SK-N-SH (cell line): ENCODE measurements at regions not wholly inside any gene's neighbourhood (a gene's known extent, or its start where the extent isn't known, plus 50 kb on each side); places are given as distances from the start of the nearest gene placed in this dataset.

Experiments used
- CTCF ChIA-PET: fragments of 300-600, 350-600 bp; formaldehyde crosslinking; extraction: SDS; loops from one replicate; lab custom pipeline; 2021; lab: Yijun Ruan, JAX
- POLR2A ChIA-PET: fragments of 350-600 bp; sonication (Branson Sonifier 250); formaldehyde crosslinking; extraction: SDS; loops from one replicate; lab custom pipeline; 2020; ENCODE audit warnings: antibody characterized with exemption, inconsistent platforms; lab: Yijun Ruan, JAX
- DNase-seq: peaks from one replicate; pipeline ENCODE4 v3.0.0; 2012
- H2AFZ ChIP-seq: fragments of 200-600 bp; sonication (generic); 2 replicates; pipeline ENCODE4 v1.8.1; 2016; ENCODE audit warnings: antibody characterized with exemption, mild to moderate bottlenecking, low read depth
- H3F3A ChIP-seq: fragments of 200-600 bp; sonication (generic); replicated peaks from 2 replicates; pipeline ENCODE3; 2016; ENCODE audit warnings: antibody characterized with exemption, mild to moderate bottlenecking; ENCODE audit not compliant: insufficient read depth
- H3K27ac ChIP-seq, 2 experiments: fragments of 200-500 bp in 1 of 2; fragments of 200-600 bp in 1 of 2; sonication (Bioruptor generic) in 1 of 2; sonication (generic), shearing (Covaris generic) in 1 of 2; 2 replicates each; pipeline versions ENCODE4 v1.5.1 to v1.6.1; 2014 to 2016; ENCODE audit warnings: low read depth in 2 of 2, inconsistent platforms in 1 of 2, low read length in 1 of 2, mild to moderate bottlenecking in 1 of 2, mixed read lengths in 1 of 2
- H3K27me3 ChIP-seq: fragments of 200-600 bp; sonication (generic), shearing (Covaris generic); 2 replicates; pipeline ENCODE4 v1.6.1; 2016; ENCODE audit warnings: mixed run types; ENCODE audit not compliant: insufficient read depth
- H3K36me3 ChIP-seq, 2 experiments: fragments of 200-500 bp in 1 of 2; fragments of 200-600 bp in 1 of 2; sonication (Bioruptor generic) in 1 of 2; sonication (generic) in 1 of 2; replicated peaks in 1 of 2; 2 replicates each; pipeline versions ENCODE3 to v1.5.1; 2014 to 2016; ENCODE audit warnings: low read length in 1 of 2, mild to moderate bottlenecking in 1 of 2; ENCODE audit not compliant: insufficient read depth in 2 of 2, control insufficient read depth in 1 of 2
- H3K4me1 ChIP-seq, 2 experiments: fragments of 200-500 bp in 1 of 2; fragments of 200-600 bp in 1 of 2; sonication (Bioruptor generic) in 1 of 2; sonication (generic), shearing (Covaris generic) in 1 of 2; 2 replicates each; pipeline versions ENCODE4 v1.5.1 to v1.6.1; 2014 to 2016; ENCODE audit warnings: low read depth in 1 of 2, low read length in 1 of 2, mixed run types in 1 of 2; ENCODE audit not compliant: insufficient read depth in 2 of 2, control insufficient read depth in 1 of 2
- H3K4me2 ChIP-seq: fragments of 200-600 bp; sonication (generic), shearing (Covaris generic); 2 replicates; pipeline ENCODE4 v1.6.1; 2017; ENCODE audit warnings: mixed run types
- H3K4me3 ChIP-seq, 2 experiments: fragments of 200-500 bp in 1 of 2; fragments of 200-600 bp in 1 of 2; sonication (Bioruptor generic) in 1 of 2; sonication (generic), shearing (Covaris generic) in 1 of 2; 2 replicates each; pipeline versions ENCODE4 v1.5.1 to v1.8.1; 2014 to 2016; ENCODE audit warnings: low read depth in 2 of 2, inconsistent platforms in 1 of 2, low read length in 1 of 2, mild to moderate bottlenecking in 1 of 2, mixed read lengths in 1 of 2, moderate library complexity in 1 of 2
- H3K79me2 ChIP-seq: fragments of 200-600 bp; sonication (generic); 2 replicates; pipeline ENCODE4 v1.8.1; 2017; ENCODE audit warnings: mild to moderate bottlenecking; ENCODE audit not compliant: insufficient read depth
- H3K9ac ChIP-seq: fragments of 200-600 bp; sonication (generic); 2 replicates; pipeline ENCODE4 v1.6.1; 2017; ENCODE audit warnings: mixed run types
- H3K9me2 ChIP-seq: fragments of 200-600 bp; sonication (generic); 2 replicates; pipeline ENCODE4 v1.6.1; 2017; ENCODE audit warnings: mixed run types
- H3K9me3 ChIP-seq: fragments of 200-600 bp; sonication (generic); 2 replicates; pipeline ENCODE4 v1.6.1; 2017; ENCODE audit warnings: mixed run types, mild to moderate bottlenecking, moderate library complexity
- H4K20me1 ChIP-seq: fragments of 200-600 bp; sonication (generic); 2 replicates; pipeline ENCODE4 v1.6.1; 2017; ENCODE audit warnings: mild to moderate bottlenecking, mixed run types; ENCODE audit not compliant: insufficient read depth
- CHD2 ChIP-seq: fragments of 150-350 bp; IDR thresholded peaks from 2 replicates; pipeline ENCODE4 v1.6.1; 2018; ENCODE audit warnings: low read length; ENCODE audit not compliant: partially characterized antibody
- FOSL2 ChIP-seq: IDR thresholded peaks from 2 replicates; pipeline ENCODE4 v1.4.0; 2012; ENCODE audit warnings: low read depth, mild to moderate bottlenecking, moderate library complexity, borderline replicate concordance
- FOXM1 ChIP-seq: IDR thresholded peaks from 2 replicates; pipeline ENCODE4 v1.4.0; 2012; ENCODE audit warnings: low read depth, mild to moderate bottlenecking
- JUND ChIP-seq: IDR thresholded peaks from 2 replicates; pipeline ENCODE4 v1.4.0; 2012
- MEF2A ChIP-seq: IDR thresholded peaks from 2 replicates; pipeline ENCODE4 v1.4.0; 2012; ENCODE audit warnings: low read depth, borderline replicate concordance
- MXI1 ChIP-seq: IDR thresholded peaks from 2 replicates; pipeline ENCODE4 v1.6.1; 2012; ENCODE audit warnings: mild to moderate bottlenecking, low read depth, low read length, improper control_type of control experiment
- NFIC ChIP-seq: IDR thresholded peaks from 2 replicates; pipeline ENCODE4 v1.4.0; 2012; ENCODE audit warnings: borderline replicate concordance
- PBX3 ChIP-seq: IDR thresholded peaks from 2 replicates; pipeline ENCODE4; 2012
- RAD21 ChIP-seq: IDR thresholded peaks from 2 replicates; pipeline ENCODE4 v1.6.1; 2012; ENCODE audit warnings: mild to moderate bottlenecking, low read length
- RCOR1 ChIP-seq: fragments of 150-350 bp; IDR thresholded peaks from 2 replicates; pipeline ENCODE4 v1.6.1; 2017; ENCODE audit warnings: antibody characterized with exemption, low read length
- RFX5 ChIP-seq: IDR thresholded peaks from 2 replicates; pipeline ENCODE4 v1.6.1; 2012; ENCODE audit warnings: mild to moderate bottlenecking, improper control_type of control experiment, low read length
- RXRA ChIP-seq: IDR thresholded peaks from 2 replicates; pipeline ENCODE4 v1.4.0; 2012; ENCODE audit warnings: low read depth, mild to moderate bottlenecking, borderline replicate concordance
- TEAD4 ChIP-seq: IDR thresholded peaks from 2 replicates; pipeline ENCODE4 v1.4.0; 2012; ENCODE audit warnings: mild to moderate bottlenecking, borderline replicate concordance; ENCODE audit not compliant: insufficient read depth
- USF1 ChIP-seq: IDR thresholded peaks from 2 replicates; pipeline ENCODE4 v1.4.0; 2012; ENCODE audit warnings: low read depth, borderline replicate concordance
- YY1 ChIP-seq: IDR thresholded peaks from 2 replicates; pipeline ENCODE4 v1.4.0; 2012; ENCODE audit warnings: low read depth, mild to moderate bottlenecking
- ZBTB33 ChIP-seq: IDR thresholded peaks from 2 replicates; pipeline ENCODE4 v1.4.0; 2012; ENCODE audit warnings: low read depth, borderline replicate concordance
- WGBS: methylation state at CpG from one replicate; pipeline ENCODE4 v1.1.6; 2017; ENCODE audit warnings: low lambda C conversion rate; 5-methylcytosine and 5-hydroxymethylcytosine counted together
- TF ChIP-seq, protein P1 (sequence below): fragments of 200-600 bp; sonication (generic); IDR thresholded peaks from 2 replicates; pipeline ENCODE4 v1.6.1; 2017; ENCODE audit warnings: antibody characterized with exemption, mild to moderate bottlenecking, moderate library complexity

DNA sequence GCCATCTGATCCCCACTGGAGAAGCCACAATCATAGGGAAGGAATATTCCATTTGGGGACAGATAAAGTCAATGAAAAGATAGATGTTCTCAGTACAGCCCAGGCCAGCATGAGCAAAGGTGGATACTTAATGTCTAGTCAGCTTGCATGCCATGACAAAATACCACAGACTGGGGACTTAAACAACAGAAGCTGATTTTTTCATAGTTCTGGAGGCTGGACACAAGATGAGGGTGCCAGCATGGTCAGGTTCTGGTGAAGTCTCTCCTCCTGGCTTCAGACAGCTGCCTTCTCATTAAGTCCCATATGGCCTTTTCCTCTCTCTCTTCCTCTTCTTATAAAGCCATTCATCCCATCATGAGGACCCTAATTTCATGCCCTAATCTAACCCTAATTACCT, 116.1 kb upstream of the CYP1B1 start:
- H3K27me3 ChIP-seq, result no peaks in the 10 kb centered on the region
- H3K9me3 ChIP-seq, result no peaks in the 10 kb centered on the region
- no peak overlapping the region for H3K27ac ChIP-seq
- no peaks in the 10 kb centered on the region for H3K4me1 ChIP-seq
- CTCF ChIA-PET, result interaction anchor here (1.1 kb wide), 1 partner anchor 48 kb away, joined by 3 read pairs; no protein-coding TSS in a partner anchor
- no peaks in the 10 kb centered on the region for H3K79me2 ChIP-seq
- H4K20me1 ChIP-seq, result no peaks in the 10 kb centered on the region
- no peak for DNase-seq
- no peak for TF ChIP-seq RAD21
- TF ChIP-seq MXI1, result no peak
- TF ChIP-seq, protein P1, sequence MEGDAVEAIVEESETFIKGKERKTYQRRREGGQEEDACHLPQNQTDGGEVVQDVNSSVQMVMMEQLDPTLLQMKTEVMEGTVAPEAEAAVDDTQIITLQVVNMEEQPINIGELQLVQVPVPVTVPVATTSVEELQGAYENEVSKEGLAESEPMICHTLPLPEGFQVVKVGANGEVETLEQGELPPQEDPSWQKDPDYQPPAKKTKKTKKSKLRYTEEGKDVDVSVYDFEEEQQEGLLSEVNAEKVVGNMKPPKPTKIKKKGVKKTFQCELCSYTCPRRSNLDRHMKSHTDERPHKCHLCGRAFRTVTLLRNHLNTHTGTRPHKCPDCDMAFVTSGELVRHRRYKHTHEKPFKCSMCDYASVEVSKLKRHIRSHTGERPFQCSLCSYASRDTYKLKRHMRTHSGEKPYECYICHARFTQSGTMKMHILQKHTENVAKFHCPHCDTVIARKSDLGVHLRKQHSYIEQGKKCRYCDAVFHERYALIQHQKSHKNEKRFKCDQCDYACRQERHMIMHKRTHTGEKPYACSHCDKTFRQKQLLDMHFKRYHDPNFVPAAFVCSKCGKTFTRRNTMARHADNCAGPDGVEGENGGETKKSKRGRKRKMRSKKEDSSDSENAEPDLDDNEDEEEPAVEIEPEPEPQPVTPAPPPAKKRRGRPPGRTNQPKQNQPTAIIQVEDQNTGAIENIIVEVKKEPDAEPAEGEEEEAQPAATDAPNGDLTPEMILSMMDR, result no peak
- TF ChIP-seq RFX5, result no peak
- no peak for TF ChIP-seq PBX3
- no peak for TF ChIP-seq RXRA
- no peak for TF ChIP-seq USF1
- no peak for TF ChIP-seq RCOR1
- TF ChIP-seq FOSL2, result no peak
- TF ChIP-seq ZBTB33, result no peak
- TF ChIP-seq JUND, result no peak
- no peak for TF ChIP-seq TEAD4
- no peak for TF ChIP-seq YY1
- no peak for TF ChIP-seq MEF2A
- TF ChIP-seq NFIC, result no peak
- H2AFZ ChIP-seq, result no peak overlapping the region
- no peaks in the 10 kb centered on the region for H3F3A ChIP-seq
- H3K36me3 ChIP-seq, result no peaks in the 10 kb centered on the region
- no peaks in the 10 kb centered on the region for H3K9me2 ChIP-seq
- H3K4me2 ChIP-seq, result no peak overlapping the region
- POLR2A ChIA-PET, result no interaction called here
- H3K9ac ChIP-seq, result no peak overlapping the region
- H3K4me3 ChIP-seq, result no peak overlapping the region

DNA sequence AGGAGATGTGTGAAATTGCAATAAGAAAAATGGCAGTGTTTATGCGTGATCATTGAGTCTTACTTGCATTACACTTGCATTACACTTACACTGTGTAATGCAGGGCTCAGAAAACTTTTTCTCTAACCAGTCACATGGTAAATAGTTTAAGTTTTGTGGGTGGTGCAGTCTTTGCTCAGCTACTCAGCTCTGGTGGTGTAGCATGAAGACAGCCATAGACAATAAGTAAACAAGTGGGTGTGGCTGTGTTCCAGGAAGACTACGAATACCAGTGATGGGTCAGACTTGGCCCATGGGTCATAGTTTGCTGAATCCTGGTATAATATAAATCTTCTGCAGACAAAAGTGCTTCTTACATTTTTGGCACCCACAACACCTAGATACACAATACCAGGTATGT, 115.6 kb upstream of the CYP1B1 start:
- Histone ChIP-seq H3K4me2 (no peak overlapping the region), H3K4me3 (no peak overlapping the region), H2AFZ (no peak overlapping the region), H3K4me1 (no peaks in the 10 kb centered on the region), H3K27ac (no peak overlapping the region), H3F3A (no peaks in the 10 kb centered on the region), H3K9ac (no peak overlapping the region), H3K36me3 (no peaks in the 10 kb centered on the region), H3K27me3 (no peaks in the 10 kb centered on the region), H3K9me3 (no peaks in the 10 kb centered on the region), H4K20me1 (no peaks in the 10 kb centered on the region), H3K9me2 (no peaks in the 10 kb centered on the region), H3K79me2 (no peaks in the 10 kb centered on the region)
- no peak for TF ChIP-seq MXI1
- TF ChIP-seq FOSL2, result no peak
- TF ChIP-seq CHD2, result no peak
- TF ChIP-seq FOXM1, result no peak
- no peak for DNase-seq
- WGBS, result 88% methylated on average over 2 of the region's 2 CpGs
- ChIA-PET CTCF (interaction anchor here (1.1 kb wide), 1 partner anchor 47 kb away, joined by 3 read pairs; no protein-coding TSS in a partner anchor), POLR2A (no interaction called here)
